HL-60 (cell line): ENCODE measurements at regions not wholly inside any gene's neighbourhood (a gene's known extent, or its start where the extent isn't known, plus 50 kb on each side); places are given as distances from the start of the nearest gene placed in this dataset.

ENCODE experiments used
- DNase-seq, 2 experiments: peaks; one replicate each; pipeline ENCODE4 v3.0.0-alpha.2; 2010 to 2020; ENCODE audit warnings: low read depth in 1 of 2, low spot score in 1 of 2
- H3K27ac ChIP-seq: fragments of 250-450 bp; sonication (Bioruptor Pico); replicated peaks from 2 replicates; pipeline ENCODE4 v1.5.1; 2020; ENCODE audit warnings: mild to moderate bottlenecking, moderate library complexity
- H3K27me3 ChIP-seq: fragments of 250-450 bp; sonication (Bioruptor Pico); 2 replicates; pipeline ENCODE4 v1.5.1; 2021; ENCODE audit warnings: mild to moderate bottlenecking, moderate library complexity; ENCODE audit not compliant: insufficient read depth, poor library complexity, severe bottlenecking
- H3K4me3 ChIP-seq: replicated peaks from 2 replicates; pipeline ENCODE4 v1.5.1; 2011; ENCODE audit warnings: mild to moderate bottlenecking, control low read depth, low read length; ENCODE audit not compliant: insufficient read depth
- GABPA ChIP-seq: IDR thresholded peaks from 2 replicates; pipeline ENCODE4 v1.6.1; 2012; ENCODE audit warnings: low read depth
- POLR2AphosphoS5 ChIP-seq: IDR thresholded peaks from 2 replicates; pipeline ENCODE4 v1.6.1; 2012; ENCODE audit warnings: low read depth
- REST ChIP-seq: IDR thresholded peaks from 2 replicates; pipeline ENCODE4 v1.6.1; 2012; ENCODE audit warnings: low read depth; ENCODE audit not compliant: insufficient replicate concordance
- SPI1 ChIP-seq: IDR thresholded peaks from 2 replicates; pipeline ENCODE4 v1.6.1; 2012; ENCODE audit warnings: low read depth, mild to moderate bottlenecking, borderline replicate concordance
- TF ChIP-seq, protein P1 (sequence below): IDR thresholded peaks from one replicate; pipeline ENCODE4 v1.5.1; 2011; ENCODE audit warnings: low read length, control low read depth, inconsistent platforms; ENCODE audit not compliant: insufficient read depth

DNA sequence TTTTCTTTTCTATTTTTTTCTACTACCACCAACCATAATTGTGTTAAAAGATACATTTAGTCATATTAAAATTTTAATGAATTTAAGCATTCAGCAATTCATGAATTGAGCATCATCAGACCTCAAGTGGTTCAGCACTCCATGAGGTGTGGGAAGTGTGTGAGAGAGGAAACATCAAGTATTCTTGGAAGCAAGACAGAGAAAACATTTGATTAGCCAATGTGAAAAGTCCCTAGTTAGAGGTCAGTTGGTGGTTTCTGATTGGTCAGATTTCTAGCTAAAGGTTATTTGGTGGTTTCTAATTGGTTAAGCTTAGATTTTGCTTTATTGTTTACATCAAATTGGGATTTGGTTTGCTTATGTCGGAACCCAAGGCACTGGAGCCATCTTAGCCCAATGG is 134.7 kb downstream of the KLF5 start:
- Histone ChIP-seq H3K27me3 (peaks cover 2% of the 10 kb centered on the region), H3K4me3 (no peak overlapping the region), H3K27ac (no peak overlapping the region)
- no peak for DNase-seq
- no peak for TF ChIP-seq SPI1

GRCh38 chr13:73190477-73190876 is 131.7 kb downstream of the KLF5 start:
- TF ChIP-seq SPI1, result no peak
- no peak for TF ChIP-seq GABPA
- TF ChIP-seq, protein P1, sequence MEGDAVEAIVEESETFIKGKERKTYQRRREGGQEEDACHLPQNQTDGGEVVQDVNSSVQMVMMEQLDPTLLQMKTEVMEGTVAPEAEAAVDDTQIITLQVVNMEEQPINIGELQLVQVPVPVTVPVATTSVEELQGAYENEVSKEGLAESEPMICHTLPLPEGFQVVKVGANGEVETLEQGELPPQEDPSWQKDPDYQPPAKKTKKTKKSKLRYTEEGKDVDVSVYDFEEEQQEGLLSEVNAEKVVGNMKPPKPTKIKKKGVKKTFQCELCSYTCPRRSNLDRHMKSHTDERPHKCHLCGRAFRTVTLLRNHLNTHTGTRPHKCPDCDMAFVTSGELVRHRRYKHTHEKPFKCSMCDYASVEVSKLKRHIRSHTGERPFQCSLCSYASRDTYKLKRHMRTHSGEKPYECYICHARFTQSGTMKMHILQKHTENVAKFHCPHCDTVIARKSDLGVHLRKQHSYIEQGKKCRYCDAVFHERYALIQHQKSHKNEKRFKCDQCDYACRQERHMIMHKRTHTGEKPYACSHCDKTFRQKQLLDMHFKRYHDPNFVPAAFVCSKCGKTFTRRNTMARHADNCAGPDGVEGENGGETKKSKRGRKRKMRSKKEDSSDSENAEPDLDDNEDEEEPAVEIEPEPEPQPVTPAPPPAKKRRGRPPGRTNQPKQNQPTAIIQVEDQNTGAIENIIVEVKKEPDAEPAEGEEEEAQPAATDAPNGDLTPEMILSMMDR, result no peak
- no peak for TF ChIP-seq REST
- TF ChIP-seq POLR2AphosphoS5, result no peak
- Histone ChIP-seq H3K27ac (no peak overlapping the region), H3K4me3 (no peak overlapping the region), H3K27me3 (peaks cover 2% of the 10 kb centered on the region)
- DNase-seq, result no peak

DNA sequence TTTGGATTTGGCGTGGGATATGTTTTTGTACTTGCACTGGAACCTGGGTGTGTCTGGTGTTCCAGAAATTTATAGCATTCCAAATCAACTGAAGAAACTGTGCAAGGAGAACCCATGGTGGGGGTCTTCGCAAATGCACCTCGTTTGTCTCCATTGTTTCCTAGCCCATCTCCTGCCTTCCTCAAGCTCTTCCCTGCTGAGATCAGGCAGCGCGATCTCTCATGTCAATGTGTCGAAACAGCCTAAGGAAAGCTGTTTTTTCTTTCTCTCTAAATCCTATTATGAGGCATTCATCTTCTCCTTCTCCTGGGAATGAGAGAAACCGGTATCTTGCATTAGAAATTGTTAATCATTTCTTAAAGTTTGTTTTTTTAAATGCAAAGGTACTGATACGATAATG is 131.0 kb downstream of the KLF5 start:
- H3K4me3 ChIP-seq, result no peak overlapping the region
- TF ChIP-seq REST, result no peak
- TF ChIP-seq POLR2AphosphoS5, result no peak
- TF ChIP-seq, protein P1, result no peak
- TF ChIP-seq SPI1, result no peak
- TF ChIP-seq GABPA, result no peak
- DNase-seq, result no peak
- H3K27me3 ChIP-seq, result peaks cover 2% of the 10 kb centered on the region
- no peak overlapping the region for H3K27ac ChIP-seq

DNA sequence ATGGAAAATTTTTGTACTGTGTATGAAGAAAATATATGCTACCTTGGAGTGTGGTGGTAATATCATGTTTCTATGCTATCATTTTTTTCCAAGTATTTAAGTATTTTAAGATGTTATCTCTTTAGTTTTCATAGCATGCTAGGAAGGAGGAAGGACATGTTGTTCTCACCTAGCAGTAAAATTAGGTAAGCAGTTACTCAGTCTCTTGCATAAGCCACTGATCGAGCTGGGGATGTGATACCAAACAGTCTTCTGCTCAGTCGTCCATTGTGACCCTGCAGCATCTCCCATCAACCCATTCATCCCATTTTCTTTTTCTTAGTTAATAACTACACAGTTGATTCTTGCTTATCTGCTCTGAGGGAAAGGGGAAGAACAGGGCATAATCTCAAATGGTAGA is 130.6 kb downstream of the KLF5 start:
- peaks cover 2% of the 10 kb centered on the region for H3K27me3 ChIP-seq

More for the DNA sequence above, 130.6 kb downstream of the KLF5 start:
- no peak for DNase-seq
- TF ChIP-seq POLR2AphosphoS5 (no peak), SPI1 (no peak)
- TF ChIP-seq, protein P1, result no peak
- Histone ChIP-seq H3K27ac (no peak overlapping the region), H3K4me3 (no peak overlapping the region)
